Endothelial cell of umbilical vein (primary cell): ENCODE measurements at regions not wholly inside any gene's neighbourhood (a gene's known extent, or its start where the extent isn't known, plus 50 kb on each side); places are given as distances from the start of the nearest gene placed in this dataset.

Source experiments
- BruUV-seq: library from RNA; stranded (reverse); fragments of 400-500 nt; replicated peaks from 2 replicates; lab custom pipeline; 2021; lab: Mats Ljungman, UMichigan
- CTCF ChIA-PET: fragments of 300-600, 350-600 bp; sonication (Branson Sonifier 250); formaldehyde crosslinking; loops from one replicate; lab custom pipeline; 2021; ENCODE audit warnings: antibody characterized with exemption, inconsistent platforms; lab: Charles Lee
- POLR2A ChIA-PET: fragments of 300-600, 350-600 bp; sonication (Branson Sonifier 250); formaldehyde crosslinking; loops from one replicate; lab custom pipeline; 2021; ENCODE audit warnings: antibody characterized with exemption, inconsistent platforms; lab: Charles Lee
- DNase-seq: peaks from one replicate; pipeline ENCODE4 v3.0.0-alpha.2; 2011; ENCODE audit warnings: low read depth, low spot score
- FAIRE-seq: peaks from 2 replicates; lab custom pipeline; 2011; peaks lifted over from hg19 to GRCh38; lab: Jason Lieb, UNC
- H2AFZ ChIP-seq: 2 replicates; pipeline ENCODE4 v1.6.0; 2012; ENCODE audit warnings: low read depth, low read length, control low read depth, inconsistent platforms
- H3K27ac ChIP-seq: 2 replicates; pipeline ENCODE4 v1.5.1; 2011; ENCODE audit warnings: low read depth, mild to moderate bottlenecking, control low read depth, low read length, moderate library complexity; ENCODE audit not compliant: insufficient read depth
- H3K27me3 ChIP-seq, 2 experiments: 2 replicates each; pipeline versions ENCODE4 v1.6.0 to v1.6.1; 2011; ENCODE audit warnings: low read length in 2 of 2, mixed read lengths in 1 of 2; ENCODE audit not compliant: control insufficient read depth in 2 of 2, insufficient read depth in 2 of 2
- H3K36me3 ChIP-seq, 2 experiments: 2 replicates in 1 of 2; 3 replicates in 1 of 2; pipeline ENCODE4 v1.5.1; 2011; ENCODE audit warnings: low read length in 2 of 2, mild to moderate bottlenecking in 1 of 2, moderate library complexity in 1 of 2; ENCODE audit not compliant: control insufficient read depth in 2 of 2, insufficient read depth in 2 of 2; ENCODE audit errors: extremely low read depth in 1 of 2
- H3K4me1 ChIP-seq: 3 replicates; pipeline ENCODE4 v1.5.1; 2011; ENCODE audit warnings: mild to moderate bottlenecking, low read length; ENCODE audit not compliant: control insufficient read depth, insufficient read depth; ENCODE audit errors: extremely low read depth
- H3K4me2 ChIP-seq: 2 replicates; pipeline ENCODE4 v1.6.1; 2011; ENCODE audit warnings: low read length, control low read depth, mixed read lengths; ENCODE audit not compliant: insufficient read depth
- H3K4me3 ChIP-seq, 3 experiments: fragments of 200-600 bp in 1 of 3; sonication (generic), shearing (Covaris generic) in 1 of 3; replicated peaks in 1 of 3; 2 replicates each; pipeline ENCODE4 v1.5.1; 2011 to 2016; ENCODE audit warnings: control low read depth in 3 of 3, low read length in 3 of 3, mild to moderate bottlenecking in 2 of 3, inconsistent platforms in 1 of 3, low read depth in 1 of 3, moderate library complexity in 1 of 3; ENCODE audit not compliant: insufficient read depth in 1 of 3
- H3K79me2 ChIP-seq: 2 replicates; pipeline ENCODE4 v1.6.0; 2012; ENCODE audit warnings: low read length, inconsistent platforms; ENCODE audit not compliant: control insufficient read depth, insufficient read depth
- H3K9ac ChIP-seq: replicated peaks from 2 replicates; pipeline ENCODE3; 2011; ENCODE audit warnings: low read length, control low read depth; ENCODE audit not compliant: insufficient read depth; ENCODE audit errors: extremely low read depth
- H3K9me1 ChIP-seq: replicated peaks from 3 replicates; pipeline ENCODE4 v1.6.0; 2011; ENCODE audit warnings: mild to moderate bottlenecking, low read length; ENCODE audit not compliant: control insufficient read depth, insufficient read depth; ENCODE audit errors: extremely low read depth
- H3K9me3 ChIP-seq: replicated peaks from 2 replicates; pipeline ENCODE4 v1.5.1; 2012; ENCODE audit warnings: low read length, inconsistent platforms; ENCODE audit not compliant: control insufficient read depth, insufficient read depth
- H4K20me1 ChIP-seq: replicated peaks from 2 replicates; pipeline ENCODE3; 2011; ENCODE audit warnings: mild to moderate bottlenecking, low read length; ENCODE audit not compliant: control insufficient read depth, insufficient read depth; ENCODE audit errors: extremely low read depth
- EZH2 ChIP-seq: IDR thresholded peaks from 2 replicates; pipeline ENCODE4 v1.6.1; 2012; ENCODE audit warnings: borderline replicate concordance, low read depth, mild to moderate bottlenecking, moderate library complexity, low read length, inconsistent platforms; ENCODE audit not compliant: severe bottlenecking
- FOS ChIP-seq: IDR thresholded peaks from 2 replicates; pipeline ENCODE4 v1.6.1; 2011; ENCODE audit warnings: mild to moderate bottlenecking, low read length, moderate library complexity, borderline replicate concordance; ENCODE audit not compliant: insufficient read depth
- GATA2 ChIP-seq: IDR thresholded peaks from 2 replicates; pipeline ENCODE4 v1.7.0; 2011; ENCODE audit warnings: low read depth, mild to moderate bottlenecking, moderate library complexity, mixed read lengths, low read length; ENCODE audit not compliant: insufficient read length, insufficient read depth
- JUN ChIP-seq: IDR thresholded peaks from 2 replicates; pipeline ENCODE4 v1.6.1; 2011; ENCODE audit warnings: borderline replicate concordance, low read depth; ENCODE audit not compliant: insufficient read length, insufficient read depth
- MYC ChIP-seq: IDR thresholded peaks from one replicate; pipeline ENCODE4 v1.6.1; 2011; ENCODE audit warnings: mild to moderate bottlenecking, low read depth, low read length
- POLR2A ChIP-seq: IDR thresholded peaks from 2 replicates; pipeline ENCODE4 v1.6.1; 2012; ENCODE audit warnings: low read depth, mild to moderate bottlenecking, control low read depth, low read length
- POLR2AphosphoS5 ChIP-seq: IDR thresholded peaks from 2 replicates; pipeline ENCODE4 v1.6.1; 2012; ENCODE audit warnings: low read depth, mild to moderate bottlenecking, control low read depth, low read length, moderate library complexity; ENCODE audit not compliant: insufficient read depth
- dilution Hi-C: fragments of 300-500 bp; cut with MboI; formaldehyde crosslinking; loops from one replicate; pipeline ENCODE4 v1.15.0; 2019; ENCODE audit warnings: low sequenced_read_pairs; ENCODE audit not compliant: extremely low pct_ligation_motif_present
- intact Hi-C: fragments of 100-400 bp; cut with micrococcal nuclease; formaldehyde crosslinking; loops from one replicate; pipeline ENCODE4 v1.10.0; 2022
- TF ChIP-seq, protein P1 (sequence below), 2 donors: IDR thresholded peaks; 1 replicate in 1 of 2; 2 replicates in 1 of 2; pipeline ENCODE4 v1.5.1; 2011; ENCODE audit warnings: low read length in 2 of 2, mild to moderate bottlenecking in 2 of 2, moderate library complexity in 2 of 2, control low read depth in 1 of 2, inconsistent platforms in 1 of 2, low read depth in 1 of 2; ENCODE audit not compliant: insufficient read depth in 1 of 2; ENCODE audit errors: extremely low read depth in 1 of 2
- TF ChIP-seq, protein P2 (sequence below): IDR thresholded peaks from 2 replicates; pipeline ENCODE4 v1.6.1; 2011; ENCODE audit not compliant: insufficient read depth, insufficient read length

DNA sequence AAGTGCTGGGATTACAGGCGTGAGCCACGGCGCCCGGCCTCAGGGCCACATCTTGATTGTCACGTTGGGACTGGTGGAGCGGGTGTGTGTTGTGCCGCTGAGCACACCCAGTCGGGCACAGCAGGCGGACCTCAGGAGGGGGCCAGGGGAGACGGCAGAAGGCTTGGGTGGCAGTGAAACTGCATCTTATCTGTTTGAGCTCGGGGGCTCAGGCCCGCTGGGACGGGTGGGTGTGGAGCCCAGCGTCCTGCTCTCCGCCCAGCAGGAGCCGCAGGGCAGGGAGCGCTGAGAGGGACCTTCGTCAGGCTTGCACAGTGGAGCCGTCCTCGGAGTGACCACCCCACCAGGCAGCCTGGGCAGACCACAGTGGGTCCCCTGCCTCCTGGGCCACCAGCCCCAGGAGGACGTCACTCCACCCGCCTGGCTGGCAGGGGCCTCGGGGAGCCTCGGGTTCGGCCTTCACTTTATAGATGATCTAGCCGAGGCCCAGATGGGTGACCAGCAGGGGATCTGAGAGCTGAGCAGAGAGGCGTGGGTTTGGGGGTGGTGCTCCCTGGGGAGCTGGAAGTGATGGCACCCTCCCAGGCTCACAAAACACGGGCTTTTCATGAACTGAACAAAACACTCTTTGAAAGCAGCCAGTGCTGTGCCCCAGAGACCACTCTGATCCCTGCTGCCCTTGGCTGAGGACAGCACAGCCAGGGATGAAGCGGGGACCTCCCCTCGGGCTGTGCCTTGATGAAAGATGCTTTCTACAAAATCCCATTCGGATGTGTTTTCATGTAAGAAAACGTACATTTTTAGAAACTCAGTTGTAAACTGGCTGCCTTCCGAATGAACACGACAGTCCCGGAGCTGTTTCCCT lies 181.1 kb downstream of the SEC14L1 start:
- no peaks in the 10 kb centered on the region for H3K9me1 ChIP-seq
- no peaks in the 10 kb centered on the region for H3K36me3 ChIP-seq
- intact Hi-C loops (no loop called here), dilution Hi-C loops (no loop called here)
- H3K9me3 ChIP-seq: no peaks in the 10 kb centered on the region
- peak overlapping the region; percentile 91 for H3K27ac ChIP-seq
- ChIA-PET POLR2A (no interaction called here), CTCF (interaction anchor here (1.0 to 1.7 kb wide), 4 partner anchors 10 to 108 kb away, joined by 4 to 9 read pairs (median 6); no protein-coding TSS in a partner anchor)
- no peak overlapping the region for H3K9ac ChIP-seq
- no peaks in the 10 kb centered on the region for H4K20me1 ChIP-seq
- no peaks in the 10 kb centered on the region for H3K27me3 ChIP-seq
- BruUV-seq: no TSS peak
- TF ChIP-seq, protein P1, sequence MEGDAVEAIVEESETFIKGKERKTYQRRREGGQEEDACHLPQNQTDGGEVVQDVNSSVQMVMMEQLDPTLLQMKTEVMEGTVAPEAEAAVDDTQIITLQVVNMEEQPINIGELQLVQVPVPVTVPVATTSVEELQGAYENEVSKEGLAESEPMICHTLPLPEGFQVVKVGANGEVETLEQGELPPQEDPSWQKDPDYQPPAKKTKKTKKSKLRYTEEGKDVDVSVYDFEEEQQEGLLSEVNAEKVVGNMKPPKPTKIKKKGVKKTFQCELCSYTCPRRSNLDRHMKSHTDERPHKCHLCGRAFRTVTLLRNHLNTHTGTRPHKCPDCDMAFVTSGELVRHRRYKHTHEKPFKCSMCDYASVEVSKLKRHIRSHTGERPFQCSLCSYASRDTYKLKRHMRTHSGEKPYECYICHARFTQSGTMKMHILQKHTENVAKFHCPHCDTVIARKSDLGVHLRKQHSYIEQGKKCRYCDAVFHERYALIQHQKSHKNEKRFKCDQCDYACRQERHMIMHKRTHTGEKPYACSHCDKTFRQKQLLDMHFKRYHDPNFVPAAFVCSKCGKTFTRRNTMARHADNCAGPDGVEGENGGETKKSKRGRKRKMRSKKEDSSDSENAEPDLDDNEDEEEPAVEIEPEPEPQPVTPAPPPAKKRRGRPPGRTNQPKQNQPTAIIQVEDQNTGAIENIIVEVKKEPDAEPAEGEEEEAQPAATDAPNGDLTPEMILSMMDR (IDR thresholded peaks at IDR 0.05; ENCODE audit: extremely low read depth in 1 of 2, insufficient read depth in 1 of 2, low read depth in 1 of 2, low read length in 2 of 2): no peak
- no peak for TF ChIP-seq MYC
- no peak for TF ChIP-seq GATA2
- TF ChIP-seq POLR2A: no peak
- TF ChIP-seq FOS: no peak
- TF ChIP-seq, protein P2, sequence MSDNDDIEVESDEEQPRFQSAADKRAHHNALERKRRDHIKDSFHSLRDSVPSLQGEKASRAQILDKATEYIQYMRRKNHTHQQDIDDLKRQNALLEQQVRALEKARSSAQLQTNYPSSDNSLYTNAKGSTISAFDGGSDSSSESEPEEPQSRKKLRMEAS: no peak
- no peak for TF ChIP-seq EZH2
- TF ChIP-seq POLR2AphosphoS5: no peak
- no peak for TF ChIP-seq JUN
- no peaks in the 10 kb centered on the region for H3K79me2 ChIP-seq
- DNase-seq (no peak), FAIRE-seq (no peak)
- no peak overlapping the region for H2AFZ ChIP-seq
- H3K4me1 ChIP-seq: peaks cover 26% of the 10 kb centered on the region
- no peak overlapping the region for H3K4me3 ChIP-seq
- peak overlapping the region; percentile 21 for H3K4me2 ChIP-seq
